Left colon (tissue), 2 donors: ENCODE measurements at regions not wholly inside any gene's neighbourhood (a gene's known extent, or its start where the extent isn't known, plus 50 kb on each side); places are given as distances from the start of the nearest gene placed in this dataset.
"Not testable (repeated sequence)": the region's sequence is repeated elsewhere in the genome, so short reads cannot be mapped to it uniquely, and the experiment has no call there.

ENCODE experiments used
- ATAC-seq: fragments of 200-7000 bp; cut with Tn5 transposase; one replicate; pipeline ENCODE4 v1.9.1; 2020; ENCODE audit warnings: mild to moderate bottlenecking, moderate library complexity
- DNase-seq, 2 donors: peaks; one replicate each; pipeline ENCODE4 v3.0.0-alpha.2; 2020
- intact Hi-C, 2 donors: fragments of 100-400 bp; cut with DNase I in 1 of 2; cut with micrococcal nuclease in 1 of 2; formaldehyde crosslinking; loops; one replicate each; pipeline versions ENCODE4 v1.11.2 to v1.14.0; 2022; cut with DNase I, micrococcal nuclease
- donor health status: DM: no; HTN: no; CAD: no.
- donor health status: DM: yes; HTN: yes; CAD: no.

GRCh38 chr3:161586556-161587235 lies 90.1 kb downstream of the OTOL1 start:
- intact Hi-C loops, result no loop called here
- DNase-seq (no peak), ATAC-seq (no peak)

- ATAC-seq (no peak), DNase-seq (no peak)
- intact Hi-C loops, result no loop called here
Observed at GRCh38 chr3:161598639-161599038, 102.0 kb downstream of the OTOL1 start.

GRCh38 chr3:161599697-161600096 lies 103.1 kb downstream of the OTOL1 start:
- intact Hi-C loops, result no loop called here

GRCh38 chr3:161600173-161600572 lies 103.6 kb downstream of the OTOL1 start:
- ATAC-seq, result no peak
- DNase-seq, result no peak
- intact Hi-C loops, result no loop called here

More at GRCh38 chr3:161599697-161600096, 103.1 kb downstream of the OTOL1 start:
- no peak for ATAC-seq
- no peak for DNase-seq

GRCh38 chr3:161602475-161602874 lies 105.9 kb downstream of the OTOL1 start:
- intact Hi-C loops, result no loop called here
- no peak for DNase-seq
- ATAC-seq, result no peak

GRCh38 chr3:161602918-161603317 lies 106.3 kb downstream of the OTOL1 start:
- intact Hi-C loops, result no loop called here
- DNase-seq (no peak), ATAC-seq (no peak)

GRCh38 chr3:161607056-161607455 lies 110.4 kb downstream of the OTOL1 start:
- ATAC-seq (no peak), DNase-seq (no peak)
- intact Hi-C loops, result no loop called here

- DNase-seq, result no peak
- ATAC-seq, result no peak
- intact Hi-C loops, result no loop called here
Observed at GRCh38 chr3:161619351-161619750, 122.7 kb downstream of the OTOL1 start.

GRCh38 chr3:161630794-161631193 lies 134.2 kb downstream of the OTOL1 start:
- DNase-seq (no peak), ATAC-seq (no peak)
- intact Hi-C loops, result no loop called here

GRCh38 chr3:161631536-161631935 lies 134.9 kb downstream of the OTOL1 start:
- intact Hi-C loops, result no loop called here
- no peak for DNase-seq
- ATAC-seq, result no peak

- intact Hi-C loops, result no loop called here
- no peak for DNase-seq
- no peak for ATAC-seq
Observed at GRCh38 chr3:161637559-161637958, 141.0 kb downstream of the OTOL1 start.

GRCh38 chr3:161639095-161639494 lies 142.5 kb downstream of the OTOL1 start:
- DNase-seq, ATAC-seq, intact Hi-C loops: not testable (repeated sequence)

- ATAC-seq (no peak), DNase-seq (no peak)
- intact Hi-C loops, result no loop called here
Observed at GRCh38 chr3:161640181-161640580, 143.6 kb downstream of the OTOL1 start.

- intact Hi-C loops, result no loop called here
- DNase-seq (no peak), ATAC-seq (no peak)
Observed at GRCh38 chr3:161641287-161641686, 144.7 kb downstream of the OTOL1 start.

GRCh38 chr3:161644891-161645635 lies 148.5 kb downstream of the OTOL1 start:
- DNase-seq (no peak), ATAC-seq (no peak)
- intact Hi-C loops, result no loop called here

- DNase-seq (no peak), ATAC-seq (no peak)
- intact Hi-C loops, result no loop called here
Observed at GRCh38 chr3:161647936-161648470, 151.4 kb downstream of the OTOL1 start.

GRCh38 chr3:161649900-161650484 lies 153.4 kb downstream of the OTOL1 start:
- intact Hi-C loops, result no loop called here
- DNase-seq (no peak), ATAC-seq (no peak)

GRCh38 chr3:161657786-161658185 lies 161.2 kb downstream of the OTOL1 start:
- DNase-seq (no peak), ATAC-seq (no peak)
- intact Hi-C loops, result no loop called here

- DNase-seq, result no peak
- no peak for ATAC-seq
- intact Hi-C loops, result no loop called here
Observed at GRCh38 chr3:161671141-161671540, 174.5 kb downstream of the OTOL1 start.

GRCh38 chr3:161672478-161672877 lies 175.9 kb downstream of the OTOL1 start:
- DNase-seq (no peak), ATAC-seq (no peak)
- intact Hi-C loops, result no loop called here
